H1 (cell line): ENCODE measurements at regions not wholly inside any gene's neighbourhood (a gene's known extent, or its start where the extent isn't known, plus 50 kb on each side); places are given as distances from the start of the nearest gene placed in this dataset.

Experiments used
- CEBPB ChIP-seq: IDR thresholded peaks from 2 replicates; pipeline ENCODE4 v1.6.1; 2012; ENCODE audit warnings: low read depth, low read length
- CTCF ChIP-seq, 3 experiments: IDR thresholded peaks; 1 replicate in 2 of 3; 2 replicates in 1 of 3; pipeline versions ENCODE4 v1.5.1 to v1.6.1; 2011; ENCODE audit warnings: low read length in 3 of 3, mild to moderate bottlenecking in 3 of 3, inconsistent platforms in 2 of 3, low read depth in 1 of 3, moderate library complexity in 1 of 3; ENCODE audit not compliant: insufficient read depth in 1 of 3; ENCODE audit errors: control extremely low read depth in 1 of 3
- EP300 ChIP-seq, 2 experiments: IDR thresholded peaks; 1 replicate in 1 of 2; 2 replicates in 1 of 2; pipeline ENCODE4 v1.6.1; 2011 to 2012; ENCODE audit warnings: low read depth in 2 of 2, low read length in 2 of 2, mild to moderate bottlenecking in 2 of 2, borderline replicate concordance in 1 of 2, inconsistent platforms in 1 of 2, moderate library complexity in 1 of 2
- EZH2 ChIP-seq: fragments of 200-600 bp; sonication (generic); IDR thresholded peaks from 2 replicates; pipeline ENCODE4 v1.7.1; 2012; ENCODE audit warnings: low read depth, mild to moderate bottlenecking, moderate library complexity, low read length, inconsistent platforms; ENCODE audit not compliant: severe bottlenecking
- TBP ChIP-seq: IDR thresholded peaks from 2 replicates; pipeline ENCODE4 v1.6.1; 2011; ENCODE audit warnings: low read depth, low read length, improper control_type of control experiment
- YY1 ChIP-seq: IDR thresholded peaks from 2 replicates; pipeline ENCODE4 v1.6.1; 2011; ENCODE audit warnings: low read depth, mild to moderate bottlenecking, low read length
- TF ChIP-seq, protein P1 (sequence below): IDR thresholded peaks from 2 replicates; pipeline ENCODE4 v1.6.1; 2011; ENCODE audit warnings: low read length, improper control_type of control experiment

- TF ChIP-seq CTCF (IDR thresholded peaks at IDR 0.05; ENCODE audit: control extremely low read depth in 1 of 3, insufficient read depth in 1 of 3, low read depth in 1 of 3, low read length in 3 of 3) (no peak), EZH2 (no peak), TBP (no peak), YY1 (no peak), EP300 (IDR thresholded peaks at IDR 0.05; ENCODE audit: borderline replicate concordance in 1 of 2, low read depth in 2 of 2, low read length in 2 of 2) (no peak), CEBPB (no peak)
- TF ChIP-seq, protein P1, sequence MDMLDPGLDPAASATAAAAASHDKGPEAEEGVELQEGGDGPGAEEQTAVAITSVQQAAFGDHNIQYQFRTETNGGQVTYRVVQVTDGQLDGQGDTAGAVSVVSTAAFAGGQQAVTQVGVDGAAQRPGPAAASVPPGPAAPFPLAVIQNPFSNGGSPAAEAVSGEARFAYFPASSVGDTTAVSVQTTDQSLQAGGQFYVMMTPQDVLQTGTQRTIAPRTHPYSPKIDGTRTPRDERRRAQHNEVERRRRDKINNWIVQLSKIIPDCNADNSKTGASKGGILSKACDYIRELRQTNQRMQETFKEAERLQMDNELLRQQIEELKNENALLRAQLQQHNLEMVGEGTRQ = no peak
These were observed 57.0 kb upstream of the RTL6 start for GRCh38 chr22:44555046-44555445.
